H1 (cell line): ENCODE measurements at regions not wholly inside any gene's neighbourhood (a gene's known extent, or its start where the extent isn't known, plus 50 kb on each side); places are given as distances from the start of the nearest gene placed in this dataset.

Experiments
- CBX8 ChIP-seq: fragments of 300-800, 300-1000 bp; sonication (generic); IDR thresholded peaks from 2 replicates; pipeline ENCODE4 v1.7.1; 2016; ENCODE audit warnings: low read depth, low read length, borderline replicate concordance
- EP300 ChIP-seq, 2 experiments: IDR thresholded peaks; 1 replicate in 1 of 2; 2 replicates in 1 of 2; pipeline ENCODE4 v1.6.1; 2011 to 2012; ENCODE audit warnings: low read depth in 2 of 2, low read length in 2 of 2, mild to moderate bottlenecking in 2 of 2, borderline replicate concordance in 1 of 2, inconsistent platforms in 1 of 2, moderate library complexity in 1 of 2
- SIN3A ChIP-seq, 2 experiments: IDR thresholded peaks in 1 of 2; conservative IDR thresholded peaks in 1 of 2; 2 replicates each; pipeline ENCODE4 v1.6.1; 2011 to 2012; ENCODE audit warnings: low read length in 2 of 2, improper control_type of control experiment in 1 of 2, low read depth in 1 of 2, mild to moderate bottlenecking in 1 of 2
- SIX5 ChIP-seq: IDR thresholded peaks from 2 replicates; pipeline ENCODE4 v1.6.1; 2011; ENCODE audit warnings: mild to moderate bottlenecking, low read depth, low read length

GRCh38 chr1:20413136-20413775 lies 72.8 kb downstream of the CAMK2N1 start (continued):
- TF ChIP-seq SIX5, result no peak
- no peak for TF ChIP-seq SIN3A (conservative IDR thresholded peaks at IDR 0.05 in 1 of 2, IDR thresholded peaks at IDR 0.05 in 1 of 2; ENCODE audit: low read depth in 1 of 2, low read length in 2 of 2)
- no peak for TF ChIP-seq CBX8
- TF ChIP-seq EP300 (IDR thresholded peaks at IDR 0.05; ENCODE audit: borderline replicate concordance in 1 of 2, low read depth in 2 of 2, low read length in 2 of 2), result no peak
